HG03354 (cell line): ENCODE measurements at regions not wholly inside any gene's neighbourhood (a gene's known extent, or its start where the extent isn't known, plus 50 kb on each side); places are given as distances from the start of the nearest gene placed in this dataset.
"Not testable (repeated sequence)": the region's sequence is repeated elsewhere in the genome, so short reads cannot be mapped to it uniquely, and the experiment has no call there.

Source experiments
- ATAC-seq: cut with Tn5 transposase; IDR thresholded peaks from one replicate; pipeline ENCODE4 v1.9.1; 2021; ENCODE audit warnings: mild to moderate bottlenecking; ENCODE audit not compliant: unreplicated experiment, poor library complexity, severe bottlenecking

- ATAC-seq: no peak
Observed at GRCh38 chr10:63972949-63973827, 452.0 kb downstream of the REEP3 start.

- ATAC-seq: peak; percentile 93
Observed at GRCh38 chr10:63976538-63976937, 455.3 kb downstream of the REEP3 start.

- ATAC-seq: peak; percentile 67
Observed at GRCh38 chr10:63977329-63977923, 456.2 kb downstream of the REEP3 start.

- not testable (repeated sequence) for ATAC-seq
Observed at GRCh38 chr10:63980870-63981269, 459.7 kb downstream of the REEP3 start.

GRCh38 chr10:63984061-63984460 lies 462.9 kb downstream of the REEP3 start:
- ATAC-seq: not testable (repeated sequence)

- ATAC-seq: no peak
Observed at GRCh38 chr10:63986536-63986935, 465.3 kb downstream of the REEP3 start.

GRCh38 chr10:63987212-63987611 lies 466.0 kb downstream of the REEP3 start:
- ATAC-seq: no peak

- no peak for ATAC-seq
Observed at GRCh38 chr10:63994371-63994770, 473.2 kb downstream of the REEP3 start.

GRCh38 chr10:64007157-64007556 lies 486.0 kb downstream of the REEP3 start:
- ATAC-seq: no peak

GRCh38 chr10:64010711-64011110 lies 489.5 kb downstream of the REEP3 start:
- no peak for ATAC-seq

GRCh38 chr10:64011912-64012714 lies 490.9 kb downstream of the REEP3 start:
- no peak for ATAC-seq

- ATAC-seq: no peak
Observed at GRCh38 chr10:64014281-64014680, 493.1 kb downstream of the REEP3 start.

GRCh38 chr10:64023926-64024470 lies 502.8 kb downstream of the REEP3 start:
- ATAC-seq: no peak

- no peak for ATAC-seq
Observed at GRCh38 chr10:64033711-64034110, 512.5 kb downstream of the REEP3 start.

- no peak for ATAC-seq
Observed at GRCh38 chr10:64036321-64036930, 515.2 kb downstream of the REEP3 start.

GRCh38 chr10:64037071-64037661 lies 516.0 kb downstream of the REEP3 start:
- ATAC-seq: no peak

GRCh38 chr10:64038107-64038506 lies 516.9 kb downstream of the REEP3 start:
- no peak for ATAC-seq

- no peak for ATAC-seq
Observed at GRCh38 chr10:64039198-64039597, 518.0 kb downstream of the REEP3 start.

- ATAC-seq: peak; percentile 24
Observed at GRCh38 chr10:64040781-64041180, 519.6 kb downstream of the REEP3 start.
